Body of pancreas (tissue), 4 donors: ENCODE measurements at regions not wholly inside any gene's neighbourhood (a gene's known extent, or its start where the extent isn't known, plus 50 kb on each side); places are given as distances from the start of the nearest gene placed in this dataset.

Source experiments
- ATAC-seq: fragments of 150-250 bp; one replicate; pipeline ENCODE4 v1.9.1; 2016
- DNase-seq, 4 donors: peaks; one replicate each; pipeline ENCODE4 v3.0.0-alpha.2; 2019
- H3K27ac ChIP-seq, 4 donors: fragments of 200-600 bp; sonication (generic); 1 replicate in 3 of 4; 2 replicates in 1 of 4; pipeline versions ENCODE4 v1.5.1 to v1.6.1; 2016 to 2019; ENCODE audit warnings: mild to moderate bottlenecking in 1 of 4, mixed read lengths in 1 of 4, moderate library complexity in 1 of 4
- H3K27me3 ChIP-seq, 2 donors: fragments of 200-600 bp; sonication (generic); one replicate each; pipeline ENCODE4 v1.6.0; 2016; ENCODE audit warnings: mild to moderate bottlenecking in 1 of 2
- H3K36me3 ChIP-seq, 2 donors: fragments of 200-600 bp; sonication (generic); replicated peaks in 1 of 2; 2 replicates each; pipeline ENCODE4 v1.5.1; 2016; ENCODE audit warnings: low read depth in 2 of 2; ENCODE audit not compliant: insufficient read depth in 1 of 2
- H3K4me1 ChIP-seq: fragments of 200-600 bp; sonication (generic); one replicate; pipeline ENCODE4 v1.6.0; 2016
- H3K4me3 ChIP-seq, 2 donors: fragments of 200-600 bp; sonication (generic); 1 replicate in 1 of 2; 2 replicates in 1 of 2; pipeline ENCODE4 v1.5.1; 2016 to 2019
- H3K9me3 ChIP-seq, 3 donors: fragments of 200-600 bp; sonication (generic); 1 replicate in 2 of 3; 2 replicates in 1 of 3; pipeline ENCODE4 v1.5.1; 2016
- CTCF ChIP-seq, 7 experiments: fragments of 450-650 bp in 4 of 7; fragments of 200-600 bp in 3 of 7; sonication (generic) in 3 of 7; IDR thresholded peaks; one replicate each; pipeline ENCODE4 v1.5.1; 2016 to 2019; ENCODE audit warnings: antibody characterized with exemption in 7 of 7
- POLR2A ChIP-seq, 3 donors: fragments of 450-650 bp; IDR thresholded peaks; one replicate each; pipeline ENCODE4 v1.6.1; 2016; ENCODE audit warnings: antibody characterized with exemption in 3 of 3, mild to moderate bottlenecking in 2 of 3
- WGBS, 2 donors: methylation state at CpG; one replicate each; pipeline ENCODE4 v1.1.5; 2017; 5-methylcytosine and 5-hydroxymethylcytosine counted together
- intact Hi-C: fragments of 100-400 bp; cut with DNase I; formaldehyde crosslinking; loops from one replicate; pipeline ENCODE4 v1.15.1; 2023

- DNase-seq (no peak), ATAC-seq (no peak)
- intact Hi-C loops = no loop called here
- H3K27me3 ChIP-seq = no peaks in the 10 kb centered on the region
- H3K4me1 ChIP-seq = no peaks in the 10 kb centered on the region
- TF ChIP-seq CTCF (IDR thresholded peaks at IDR 0.05) (no peak), POLR2A (IDR thresholded peaks at IDR 0.05) (no peak)
- no peaks in the 10 kb centered on the region for H3K36me3 ChIP-seq
- H3K27ac ChIP-seq = no peak overlapping the region
- no peaks in the 10 kb centered on the region for H3K9me3 ChIP-seq
- no peak overlapping the region for H3K4me3 ChIP-seq
Measured at GRCh38 chr5:8491254-8491653, 622.3 kb downstream of the MTRR start.

GRCh38 chr5:8493176-8493575 is 624.2 kb downstream of the MTRR start:
- intact Hi-C loops = no loop called here
- ATAC-seq = no peak
- Histone ChIP-seq H3K9me3 (no peaks in the 10 kb centered on the region), H3K4me1 (no peaks in the 10 kb centered on the region), H3K27me3 (no peaks in the 10 kb centered on the region), H3K36me3 (no peaks in the 10 kb centered on the region), H3K27ac (no peak overlapping the region), H3K4me3 (no peak overlapping the region)
- no peak for DNase-seq
- TF ChIP-seq POLR2A (IDR thresholded peaks at IDR 0.05) (no peak), CTCF (IDR thresholded peaks at IDR 0.05) (no peak)

- intact Hi-C loops = no loop called here
- no peak for TF ChIP-seq POLR2A (IDR thresholded peaks at IDR 0.05)
- no peak for TF ChIP-seq CTCF (IDR thresholded peaks at IDR 0.05)
- Histone ChIP-seq H3K9me3 (no peaks in the 10 kb centered on the region), H3K27me3 (no peaks in the 10 kb centered on the region), H3K36me3 (no peaks in the 10 kb centered on the region), H3K4me1 (no peaks in the 10 kb centered on the region), H3K4me3 (no peak overlapping the region), H3K27ac (no peak overlapping the region)
- no peak for ATAC-seq
- WGBS, 2 donors = 60 to 67% methylated on average over 3 of the region's 3 CpGs
- DNase-seq = no peak
Measured at GRCh38 chr5:8500426-8500825, 631.5 kb downstream of the MTRR start.

- Histone ChIP-seq H3K36me3 (no peaks in the 10 kb centered on the region), H3K27ac (no peak overlapping the region), H3K4me3 (no peak overlapping the region), H3K4me1 (no peaks in the 10 kb centered on the region), H3K27me3 (no peaks in the 10 kb centered on the region), H3K9me3 (no peaks in the 10 kb centered on the region)
- DNase-seq = no peak
- intact Hi-C loops = no loop called here
- 47 to 73% methylated on average over 4 of the region's 4 CpGs for WGBS, 2 donors
- TF ChIP-seq POLR2A (IDR thresholded peaks at IDR 0.05) (no peak), CTCF (IDR thresholded peaks at IDR 0.05) (no peak)
- ATAC-seq = no peak
Measured at GRCh38 chr5:8505196-8505595, 636.2 kb downstream of the MTRR start.

- DNase-seq (no peak), ATAC-seq (no peak)
- Histone ChIP-seq H3K36me3 (no peaks in the 10 kb centered on the region), H3K9me3 (no peaks in the 10 kb centered on the region), H3K27ac (no peak overlapping the region), H3K27me3 (no peaks in the 10 kb centered on the region), H3K4me1 (no peaks in the 10 kb centered on the region), H3K4me3 (no peak overlapping the region)
- TF ChIP-seq POLR2A (IDR thresholded peaks at IDR 0.05) = no peak
- no peak for TF ChIP-seq CTCF (IDR thresholded peaks at IDR 0.05)
- intact Hi-C loops = no loop called here
Measured at GRCh38 chr5:8508231-8508630, 639.3 kb downstream of the MTRR start.
